HG03097 (cell line): ENCODE measurements at regions not wholly inside any gene's neighbourhood (a gene's known extent, or its start where the extent isn't known, plus 50 kb on each side); places are given as distances from the start of the nearest gene placed in this dataset.

ENCODE experiments used
- ATAC-seq: cut with Tn5 transposase; IDR thresholded peaks from one replicate; pipeline ENCODE4 v1.9.1; 2021; ENCODE audit not compliant: unreplicated experiment, low FRiP score

- ATAC-seq: no peak
Measured at GRCh38 chr5:33338336-33339110, 102.2 kb upstream of the TARS1 start.

GRCh38 chr5:33339413-33339812, 101.4 kb upstream of the TARS1 start:
- ATAC-seq: no peak

- no peak for ATAC-seq
Measured at GRCh38 chr5:33340195-33340594, 100.6 kb upstream of the TARS1 start.

- ATAC-seq: no peak
Measured at GRCh38 chr5:33341351-33341750, 99.4 kb upstream of the TARS1 start.

GRCh38 chr5:33343676-33344327, 97.0 kb upstream of the TARS1 start:
- ATAC-seq: no peak

- ATAC-seq: no peak
Measured at GRCh38 chr5:33346534-33346933, 94.2 kb upstream of the TARS1 start.

GRCh38 chr5:33361781-33362180, 79.0 kb upstream of the TARS1 start:
- no peak for ATAC-seq

- ATAC-seq: no peak
Measured at GRCh38 chr5:33362915-33363314, 77.8 kb upstream of the TARS1 start.

GRCh38 chr5:33363537-33363936, 77.2 kb upstream of the TARS1 start:
- ATAC-seq: no peak

- no peak for ATAC-seq
Measured at GRCh38 chr5:33364406-33364805, 76.4 kb upstream of the TARS1 start.

- ATAC-seq: no peak
Measured at GRCh38 chr5:33367416-33367815, 73.3 kb upstream of the TARS1 start.

GRCh38 chr5:33369485-33370465, 71.0 kb upstream of the TARS1 start:
- no peak for ATAC-seq

- no peak for ATAC-seq
Measured at GRCh38 chr5:33370466-33370859, 70.3 kb upstream of the TARS1 start.

- ATAC-seq: no peak
Measured at GRCh38 chr5:33371660-33372059, 69.1 kb upstream of the TARS1 start.

- no peak for ATAC-seq
Measured at GRCh38 chr5:33372721-33373472, 67.9 kb upstream of the TARS1 start.

GRCh38 chr5:33375900-33376299, 64.9 kb upstream of the TARS1 start:
- no peak for ATAC-seq

GRCh38 chr5:33379757-33380156, 61.0 kb upstream of the TARS1 start:
- no peak for ATAC-seq

- ATAC-seq: no peak
Measured at GRCh38 chr5:33381243-33381642, 59.5 kb upstream of the TARS1 start.
